ENCODE measurements at regions not wholly inside any gene's neighbourhood (a gene's known extent, or its start where the extent isn't known, plus 50 kb on each side); places are given as distances from the start of the nearest gene placed in this dataset.

- peak; percentile 83 for DNase-seq
Observed at GRCh38 chr1:227449741-227450441, 113.5 kb upstream of the ZNF678 start.

- peak; percentile 76 for DNase-seq
Observed at GRCh38 chr1:227449051-227449450, 114.3 kb upstream of the ZNF678 start.

GRCh38 chr1:227447531-227447990, 115.8 kb upstream of the ZNF678 start:
- DNase-seq, result no peak

- no peak for DNase-seq
Observed at GRCh38 chr1:227445746-227446145, 117.6 kb upstream of the ZNF678 start.

- DNase-seq, result no peak
Observed at GRCh38 chr1:227445092-227445674, 118.2 kb upstream of the ZNF678 start.

GRCh38 chr1:227440182-227440581, 121.9 kb upstream of the CDC42BPA start:
- DNase-seq, result no peak

- DNase-seq, result no peak
Observed at GRCh38 chr1:227437495-227438008, 119.3 kb upstream of the CDC42BPA start.

- DNase-seq, result no peak
Observed at GRCh38 chr1:227434808-227435444, 116.6 kb upstream of the CDC42BPA start.

GRCh38 chr1:227433663-227434341, 115.5 kb upstream of the CDC42BPA start:
- DNase-seq, result no peak

- DNase-seq, result no peak
Observed at GRCh38 chr1:227432981-227433380, 114.7 kb upstream of the CDC42BPA start.

GRCh38 chr1:227432181-227432535, 113.9 kb upstream of the CDC42BPA start:
- no peak for DNase-seq

- DNase-seq, result no peak
Observed at GRCh38 chr1:227429447-227430359, 111.4 kb upstream of the CDC42BPA start.

GRCh38 chr1:227428803-227429202, 110.5 kb upstream of the CDC42BPA start:
- no peak for DNase-seq

- DNase-seq, result no peak
Observed at GRCh38 chr1:227427411-227427810, 109.1 kb upstream of the CDC42BPA start.

- DNase-seq, result no peak
Observed at GRCh38 chr1:227424953-227425352, 106.7 kb upstream of the CDC42BPA start.

- DNase-seq, result no peak
Observed at GRCh38 chr1:227424159-227424680, 105.9 kb upstream of the CDC42BPA start.

- DNase-seq, result no peak
Observed at GRCh38 chr1:227422581-227422980, 104.3 kb upstream of the CDC42BPA start.

- no peak for DNase-seq
Observed at GRCh38 chr1:227420147-227420546, 101.9 kb upstream of the CDC42BPA start.

GRCh38 chr1:227417756-227418480, 99.6 kb upstream of the CDC42BPA start:
- DNase-seq, result no peak

GRCh38 chr1:227416156-227416830, 98.0 kb upstream of the CDC42BPA start:
- no peak for DNase-seq
